SK-N-MC (cell line): ENCODE measurements at regions not wholly inside any gene's neighbourhood (a gene's known extent, or its start where the extent isn't known, plus 50 kb on each side); places are given as distances from the start of the nearest gene placed in this dataset.

Experiments used
- EZH2 ChIP-seq: fragments of 200-600 bp; sonication (generic); IDR thresholded peaks from one replicate; pipeline ENCODE4 v1.6.1; 2017; ENCODE audit warnings: antibody characterized with exemption
- POLR2AphosphoS5 ChIP-seq: IDR thresholded peaks from 2 replicates; pipeline ENCODE4 v1.6.1; 2012; ENCODE audit warnings: mild to moderate bottlenecking, low read depth, low read length, borderline replicate concordance

GRCh38 chr5:51669095-51669494 lies 285.8 kb downstream of the ISL1 start:
- TF ChIP-seq POLR2AphosphoS5 (no peak), EZH2 (no peak)
